Body of pancreas (tissue), 4 donors: ENCODE measurements at regions not wholly inside any gene's neighbourhood (a gene's known extent, or its start where the extent isn't known, plus 50 kb on each side); places are given as distances from the start of the nearest gene placed in this dataset.

Experiments
- POLR2A ChIP-seq, 3 donors: fragments of 450-650 bp; IDR thresholded peaks; one replicate each; pipeline ENCODE4 v1.6.1; 2016; ENCODE audit warnings: antibody characterized with exemption in 3 of 3, mild to moderate bottlenecking in 2 of 3
- TF ChIP-seq, protein P1 (sequence below), 7 experiments: fragments of 450-650 bp in 4 of 7; fragments of 200-600 bp in 3 of 7; sonication (generic) in 3 of 7; IDR thresholded peaks; one replicate each; pipeline ENCODE4 v1.5.1; 2016 to 2019; ENCODE audit warnings: antibody characterized with exemption in 7 of 7

- TF ChIP-seq, protein P1, sequence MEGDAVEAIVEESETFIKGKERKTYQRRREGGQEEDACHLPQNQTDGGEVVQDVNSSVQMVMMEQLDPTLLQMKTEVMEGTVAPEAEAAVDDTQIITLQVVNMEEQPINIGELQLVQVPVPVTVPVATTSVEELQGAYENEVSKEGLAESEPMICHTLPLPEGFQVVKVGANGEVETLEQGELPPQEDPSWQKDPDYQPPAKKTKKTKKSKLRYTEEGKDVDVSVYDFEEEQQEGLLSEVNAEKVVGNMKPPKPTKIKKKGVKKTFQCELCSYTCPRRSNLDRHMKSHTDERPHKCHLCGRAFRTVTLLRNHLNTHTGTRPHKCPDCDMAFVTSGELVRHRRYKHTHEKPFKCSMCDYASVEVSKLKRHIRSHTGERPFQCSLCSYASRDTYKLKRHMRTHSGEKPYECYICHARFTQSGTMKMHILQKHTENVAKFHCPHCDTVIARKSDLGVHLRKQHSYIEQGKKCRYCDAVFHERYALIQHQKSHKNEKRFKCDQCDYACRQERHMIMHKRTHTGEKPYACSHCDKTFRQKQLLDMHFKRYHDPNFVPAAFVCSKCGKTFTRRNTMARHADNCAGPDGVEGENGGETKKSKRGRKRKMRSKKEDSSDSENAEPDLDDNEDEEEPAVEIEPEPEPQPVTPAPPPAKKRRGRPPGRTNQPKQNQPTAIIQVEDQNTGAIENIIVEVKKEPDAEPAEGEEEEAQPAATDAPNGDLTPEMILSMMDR (IDR thresholded peaks at IDR 0.05), result no peak
- no peak for TF ChIP-seq POLR2A (IDR thresholded peaks at IDR 0.05)
Observed at GRCh38 chr3:124147946-124148345, 156.0 kb upstream of the ROPN1 start.
